Fibroblast of lung (primary cell): ENCODE measurements at regions not wholly inside any gene's neighbourhood (a gene's known extent, or its start where the extent isn't known, plus 50 kb on each side); places are given as distances from the start of the nearest gene placed in this dataset.

ENCODE experiments used
- DNase-seq, 2 donors: peaks; one replicate each; pipeline versions ENCODE4 v3.0.0 to v3.0.0-alpha.2; 2010; ENCODE audit warnings: low read depth in 2 of 2
- H2AFZ ChIP-seq: 2 replicates; pipeline ENCODE4 v1.5.1; 2012; ENCODE audit warnings: low read length, control low read depth, inconsistent platforms
- H3K27ac ChIP-seq: 2 replicates; pipeline ENCODE4 v1.5.1; 2011; ENCODE audit warnings: low read length, control low read depth; ENCODE audit not compliant: insufficient read depth
- H3K27me3 ChIP-seq: 2 replicates; pipeline ENCODE4 v1.5.1; 2011; ENCODE audit warnings: mild to moderate bottlenecking, low read length; ENCODE audit not compliant: control insufficient read depth, insufficient read depth
- H3K36me3 ChIP-seq: 2 replicates; pipeline ENCODE4 v1.5.1; 2011; ENCODE audit warnings: low read length; ENCODE audit not compliant: control insufficient read depth, insufficient read depth
- H3K4me1 ChIP-seq: 2 replicates; pipeline ENCODE4 v1.5.1; 2011; ENCODE audit warnings: low read length; ENCODE audit not compliant: control insufficient read depth, insufficient read depth; ENCODE audit errors: extremely low read depth
- H3K4me2 ChIP-seq: 2 replicates; pipeline ENCODE4 v1.5.1; 2011; ENCODE audit warnings: low read length, control low read depth; ENCODE audit not compliant: insufficient read depth; ENCODE audit errors: extremely low read depth
- H3K4me3 ChIP-seq, 4 experiments: fragments of 200-600 bp in 1 of 4; sonication (generic) in 1 of 4; replicated peaks in 1 of 4; 2 replicates each; pipeline ENCODE4 v1.5.1; 2011 to 2016; ENCODE audit warnings: low read length in 4 of 4, low read depth in 3 of 4, mild to moderate bottlenecking in 3 of 4, control low read depth in 2 of 4, inconsistent platforms in 1 of 4, mixed read lengths in 1 of 4; ENCODE audit not compliant: insufficient read depth in 1 of 4; ENCODE audit errors: control extremely low read depth in 1 of 4
- H3K79me2 ChIP-seq: 2 replicates; pipeline ENCODE4 v1.5.1; 2012; ENCODE audit warnings: mild to moderate bottlenecking, low read length, inconsistent platforms; ENCODE audit not compliant: control insufficient read depth, insufficient read depth
- H3K9ac ChIP-seq: 2 replicates; pipeline ENCODE4 v1.5.1; 2011; ENCODE audit warnings: mild to moderate bottlenecking, low read length, control low read depth; ENCODE audit not compliant: insufficient read depth
- H3K9me3 ChIP-seq: 2 replicates; pipeline ENCODE4 v1.5.1; 2012; ENCODE audit warnings: low read depth, low read length; ENCODE audit not compliant: control insufficient read depth, insufficient read depth
- H4K20me1 ChIP-seq: 2 replicates; pipeline ENCODE4 v1.5.1; 2011; ENCODE audit warnings: low read length; ENCODE audit not compliant: control insufficient read depth, insufficient read depth; ENCODE audit errors: extremely low read depth
- EZH2 ChIP-seq: IDR thresholded peaks from 2 replicates; pipeline ENCODE4 v1.5.1; 2012; ENCODE audit warnings: low read length, control low read depth, mild to moderate bottlenecking; ENCODE audit errors: missing control alignments
- TF ChIP-seq, protein P1 (sequence below), 2 donors: IDR thresholded peaks in 1 of 2; conservative IDR thresholded peaks in 1 of 2; 1 replicate in 1 of 2; 2 replicates in 1 of 2; pipeline ENCODE4 v1.5.1; 2011 to 2012; ENCODE audit warnings: low read length in 2 of 2, control low read depth in 1 of 2, inconsistent platforms in 1 of 2, low read depth in 1 of 2, mild to moderate bottlenecking in 1 of 2

- Histone ChIP-seq H3K79me2 (no peaks in the 10 kb centered on the region), H3K36me3 (no peaks in the 10 kb centered on the region), H3K9me3 (no peaks in the 10 kb centered on the region), H4K20me1 (no peaks in the 10 kb centered on the region), H3K4me1 (no peaks in the 10 kb centered on the region), H3K4me2 (no peak overlapping the region), H2AFZ (no peak overlapping the region), H3K9ac (no peak overlapping the region), H3K4me3 (no peak overlapping the region), H3K27ac (no peak overlapping the region), H3K27me3 (no peaks in the 10 kb centered on the region)
- DNase-seq, result peak in 1 of 2 donors; percentile 43
- TF ChIP-seq, protein P1, sequence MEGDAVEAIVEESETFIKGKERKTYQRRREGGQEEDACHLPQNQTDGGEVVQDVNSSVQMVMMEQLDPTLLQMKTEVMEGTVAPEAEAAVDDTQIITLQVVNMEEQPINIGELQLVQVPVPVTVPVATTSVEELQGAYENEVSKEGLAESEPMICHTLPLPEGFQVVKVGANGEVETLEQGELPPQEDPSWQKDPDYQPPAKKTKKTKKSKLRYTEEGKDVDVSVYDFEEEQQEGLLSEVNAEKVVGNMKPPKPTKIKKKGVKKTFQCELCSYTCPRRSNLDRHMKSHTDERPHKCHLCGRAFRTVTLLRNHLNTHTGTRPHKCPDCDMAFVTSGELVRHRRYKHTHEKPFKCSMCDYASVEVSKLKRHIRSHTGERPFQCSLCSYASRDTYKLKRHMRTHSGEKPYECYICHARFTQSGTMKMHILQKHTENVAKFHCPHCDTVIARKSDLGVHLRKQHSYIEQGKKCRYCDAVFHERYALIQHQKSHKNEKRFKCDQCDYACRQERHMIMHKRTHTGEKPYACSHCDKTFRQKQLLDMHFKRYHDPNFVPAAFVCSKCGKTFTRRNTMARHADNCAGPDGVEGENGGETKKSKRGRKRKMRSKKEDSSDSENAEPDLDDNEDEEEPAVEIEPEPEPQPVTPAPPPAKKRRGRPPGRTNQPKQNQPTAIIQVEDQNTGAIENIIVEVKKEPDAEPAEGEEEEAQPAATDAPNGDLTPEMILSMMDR (conservative IDR thresholded peaks at IDR 0.05 in 1 of 2, IDR thresholded peaks at IDR 0.05 in 1 of 2; ENCODE audit: low read depth in 1 of 2, low read length in 2 of 2), result no peak
- TF ChIP-seq EZH2, result no peak
Observed at GRCh38 chr5:90131383-90132133, 278.0 kb downstream of the CETN3 start.

DNA sequence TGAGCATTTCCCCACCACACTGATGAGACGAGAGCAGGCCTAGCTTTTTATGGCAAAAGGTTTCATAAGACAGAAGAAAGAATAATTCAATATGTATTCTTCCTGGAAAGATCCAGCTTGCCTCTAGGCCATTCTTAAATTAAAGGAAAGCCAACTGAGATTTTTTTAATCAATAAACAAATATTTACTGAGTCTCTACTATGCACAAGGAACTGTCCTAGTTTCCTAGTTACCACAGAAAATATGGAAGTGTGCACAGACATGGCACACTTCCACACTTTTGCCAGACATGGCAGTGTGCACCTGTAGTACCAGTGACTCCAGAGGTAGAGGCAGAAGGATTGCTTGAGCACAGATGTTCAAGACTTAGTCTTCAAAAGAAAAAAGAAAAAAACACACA is 281.0 kb downstream of the CETN3 start:
- no peaks in the 10 kb centered on the region for H3K9me3 ChIP-seq
- H4K20me1 ChIP-seq, result no peaks in the 10 kb centered on the region
- no peak for DNase-seq
- TF ChIP-seq, protein P1 (conservative IDR thresholded peaks at IDR 0.05 in 1 of 2, IDR thresholded peaks at IDR 0.05 in 1 of 2; ENCODE audit: low read depth in 1 of 2, low read length in 2 of 2), result no peak
- no peak for TF ChIP-seq EZH2
- H2AFZ ChIP-seq, result no peak overlapping the region
- no peaks in the 10 kb centered on the region for H3K4me1 ChIP-seq
- no peaks in the 10 kb centered on the region for H3K27me3 ChIP-seq
- no peaks in the 10 kb centered on the region for H3K36me3 ChIP-seq
- no peak overlapping the region for H3K4me2 ChIP-seq
- H3K27ac ChIP-seq, result no peak overlapping the region
- no peaks in the 10 kb centered on the region for H3K79me2 ChIP-seq
- H3K4me3 ChIP-seq, result no peak overlapping the region
- H3K9ac ChIP-seq, result no peak overlapping the region

DNA sequence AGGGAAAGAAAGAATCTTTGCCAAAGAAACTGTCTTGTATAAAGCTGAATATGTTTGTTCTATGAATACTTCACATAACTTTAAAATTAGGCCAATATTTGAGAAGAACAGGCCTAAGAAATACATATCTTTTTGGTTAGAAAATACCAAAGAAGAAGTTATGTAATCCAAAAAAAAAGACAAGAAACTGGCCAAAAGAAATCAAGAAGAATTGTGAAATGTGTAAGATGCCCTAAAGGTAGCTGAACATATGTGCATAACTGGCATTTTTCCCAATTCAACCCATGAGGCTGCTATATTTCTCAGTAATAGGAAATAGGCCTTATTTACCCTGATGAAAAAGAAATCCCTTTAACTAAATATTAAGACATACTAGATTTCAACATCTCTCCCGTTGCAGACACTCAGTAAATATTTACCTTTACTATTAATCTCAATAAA is 290.0 kb downstream of the CETN3 start:
- H2AFZ ChIP-seq, result no peak overlapping the region
- no peaks in the 10 kb centered on the region for H3K79me2 ChIP-seq
- peak in 1 of 2 donors; percentile 18 for DNase-seq
- H3K9me3 ChIP-seq, result no peaks in the 10 kb centered on the region
- no peaks in the 10 kb centered on the region for H3K4me1 ChIP-seq
- H3K9ac ChIP-seq, result no peak overlapping the region
- no peak overlapping the region for H3K4me2 ChIP-seq
- no peak for TF ChIP-seq EZH2
- TF ChIP-seq, protein P1 (conservative IDR thresholded peaks at IDR 0.05 in 1 of 2, IDR thresholded peaks at IDR 0.05 in 1 of 2; ENCODE audit: low read depth in 1 of 2, low read length in 2 of 2), result no peak
- no peaks in the 10 kb centered on the region for H3K27me3 ChIP-seq
- no peak overlapping the region for H3K27ac ChIP-seq
- no peaks in the 10 kb centered on the region for H3K36me3 ChIP-seq
- H3K4me3 ChIP-seq, result no peak overlapping the region
- no peaks in the 10 kb centered on the region for H4K20me1 ChIP-seq
